CD14-positive monocyte (primary cell): ENCODE measurements at regions not wholly inside any gene's neighbourhood (a gene's known extent, or its start where the extent isn't known, plus 50 kb on each side); places are given as distances from the start of the nearest gene placed in this dataset.

Experiments used
- DNase-seq, 3 donors: peaks; one replicate each; pipeline ENCODE4 v3.0.0-alpha.2; 2011 to 2022
- H2AFZ ChIP-seq: 2 replicates; pipeline ENCODE4 v1.6.0; 2012; ENCODE audit warnings: mild to moderate bottlenecking, low read depth, low read length, inconsistent platforms; ENCODE audit not compliant: insufficient read depth, poor library complexity, severe bottlenecking
- H3K27ac ChIP-seq, 2 donors: 1 replicate in 1 of 2; 2 replicates in 1 of 2; pipeline ENCODE4 v1.5.1; 2012 to 2013; ENCODE audit warnings: low read length in 2 of 2, control low read depth in 1 of 2, inconsistent platforms in 1 of 2, low read depth in 1 of 2, mild to moderate bottlenecking in 1 of 2
- H3K27me3 ChIP-seq, 2 donors: one replicate each; pipeline versions ENCODE4 v1.6.0 to v1.6.1; 2011 to 2013; ENCODE audit warnings: low read length in 2 of 2; ENCODE audit not compliant: control insufficient read depth in 2 of 2, insufficient read depth in 2 of 2
- H3K36me3 ChIP-seq, 2 donors: replicated peaks in 1 of 2; 1 replicate in 1 of 2; 2 replicates in 1 of 2; pipeline versions ENCODE4 v1.5.1 to v1.6.1; 2012 to 2013; ENCODE audit warnings: low read length in 2 of 2, control low read depth in 1 of 2, inconsistent platforms in 1 of 2, mild to moderate bottlenecking in 1 of 2; ENCODE audit not compliant: insufficient read depth in 2 of 2, control insufficient read depth in 1 of 2
- H3K4me1 ChIP-seq, 2 donors: 1 replicate in 1 of 2; 2 replicates in 1 of 2; pipeline versions ENCODE4 v1.5.1 to v1.6.1; 2012 to 2013; ENCODE audit warnings: low read length in 2 of 2, control low read depth in 1 of 2, inconsistent platforms in 1 of 2, mild to moderate bottlenecking in 1 of 2, moderate library complexity in 1 of 2; ENCODE audit not compliant: insufficient read depth in 2 of 2, control insufficient read depth in 1 of 2
- H3K4me2 ChIP-seq: replicated peaks from 2 replicates; pipeline ENCODE3; 2012; ENCODE audit warnings: low read length, moderate library complexity, mild to moderate bottlenecking; ENCODE audit not compliant: poor library complexity, severe bottlenecking; ENCODE audit errors: extremely low read depth
- H3K4me3 ChIP-seq, 3 experiments: fragments of 200-600 bp in 1 of 3; sonication (generic) in 1 of 3; replicated peaks in 1 of 3; 1 replicate in 2 of 3; 2 replicates in 1 of 3; pipeline ENCODE4 v1.5.1; 2011 to 2013; ENCODE audit warnings: low read length in 3 of 3, mild to moderate bottlenecking in 3 of 3, control low read depth in 2 of 3, low read depth in 2 of 3, inconsistent platforms in 1 of 3, moderate library complexity in 1 of 3
- H3K79me2 ChIP-seq: 2 replicates; pipeline ENCODE4 v1.6.0; 2012; ENCODE audit warnings: mild to moderate bottlenecking, control low read depth, inconsistent platforms, low read length, moderate library complexity; ENCODE audit not compliant: insufficient read depth
- H3K9ac ChIP-seq: 2 replicates; pipeline ENCODE4 v1.6.0; 2017; ENCODE audit warnings: low read length, mild to moderate bottlenecking; ENCODE audit not compliant: insufficient read depth, poor library complexity, severe bottlenecking
- H3K9me3 ChIP-seq, 2 donors: replicated peaks in 1 of 2; 1 replicate in 1 of 2; 2 replicates in 1 of 2; pipeline versions ENCODE4 v1.5.1 to v1.6.1; 2012 to 2013; ENCODE audit warnings: low read length in 2 of 2, control low read depth in 1 of 2; ENCODE audit not compliant: control insufficient read depth in 1 of 2, insufficient read depth in 1 of 2
- H4K20me1 ChIP-seq: 2 replicates; pipeline ENCODE4 v1.6.0; 2012; ENCODE audit warnings: mild to moderate bottlenecking, low read length, control low read depth, moderate library complexity; ENCODE audit not compliant: insufficient read depth
- H3K27ac Mint-ChIP-seq, 7 donors: one replicate each; pipeline ENCODE4 v1.8.0; 2020; ENCODE audit warnings: mild to moderate bottlenecking in 7 of 7, mixed read lengths in 7 of 7, moderate library complexity in 6 of 7, inconsistent platforms in 2 of 7
- H3K27me3 Mint-ChIP-seq, 3 donors: one replicate each; pipeline ENCODE4 v1.8.0; 2021 to 2022; ENCODE audit warnings: low read depth in 3 of 3, mild to moderate bottlenecking in 3 of 3, mixed read lengths in 3 of 3, moderate library complexity in 3 of 3, inconsistent platforms in 1 of 3
- H3K36me3 Mint-ChIP-seq, 2 donors: one replicate each; pipeline ENCODE4 v1.8.0; 2020; ENCODE audit warnings: mixed read lengths in 2 of 2, inconsistent platforms in 1 of 2, mild to moderate bottlenecking in 1 of 2
- H3K4me1 Mint-ChIP-seq: one replicate; pipeline ENCODE4 v1.8.0; 2020; ENCODE audit warnings: mild to moderate bottlenecking, mixed read lengths
- H3K4me3 Mint-ChIP-seq, 2 donors: one replicate each; pipeline ENCODE4 v1.8.0; 2020; ENCODE audit warnings: mild to moderate bottlenecking in 2 of 2, mixed read lengths in 2 of 2, moderate library complexity in 1 of 2
- H3K9me3 Mint-ChIP-seq, 7 donors: one replicate each; pipeline ENCODE4 v1.8.0; 2020 to 2022; ENCODE audit warnings: mixed read lengths in 7 of 7, mild to moderate bottlenecking in 6 of 7, moderate library complexity in 6 of 7, inconsistent platforms in 2 of 7
- WGBS: methylation state at CpG from one replicate; pipeline ENCODE4 v1.1.5; 2013; ENCODE audit warnings: missing lambda C conversion rate; ENCODE audit not compliant: insufficient coverage; 5-methylcytosine and 5-hydroxymethylcytosine counted together
- intact Hi-C, 2 donors: fragments of 100-400 bp; cut with micrococcal nuclease; formaldehyde crosslinking; loops; one replicate each; pipeline versions ENCODE4 v1.15.0 to v1.15.1; 2023
- TF ChIP-seq, protein P1 (sequence below): fragments of 200-600 bp; IDR thresholded peaks from one replicate; pipeline ENCODE4 v1.8.0; 2022; ENCODE audit warnings: antibody characterized with exemption, mild to moderate bottlenecking

DNA sequence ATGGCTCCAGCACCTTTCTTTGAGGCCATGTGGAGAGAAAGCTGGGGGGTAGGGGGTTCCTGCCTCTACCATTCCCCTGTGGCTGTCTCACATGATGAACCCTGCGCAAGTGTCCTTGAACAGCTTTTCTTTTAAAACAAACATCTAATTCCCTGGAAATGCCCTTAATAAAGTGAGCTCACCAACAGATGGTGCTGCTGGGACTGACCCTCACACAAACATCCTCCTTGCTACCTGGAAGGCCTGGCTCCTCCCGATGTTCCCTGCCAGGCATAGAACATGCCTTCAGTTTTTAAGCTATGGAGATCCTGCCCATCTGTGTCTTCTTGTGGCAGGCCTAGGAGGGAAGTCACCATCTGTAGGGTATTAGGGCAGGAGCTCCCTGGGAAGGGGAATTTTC lies 60.7 kb upstream of the GATA6 start:
- H3K36me3 Mint-ChIP-seq = no peaks in the 10 kb centered on the region
- no peak overlapping the region for H3K9ac ChIP-seq
- no peak overlapping the region for H3K27ac ChIP-seq
- no peak overlapping the region for H3K27ac Mint-ChIP-seq
- peaks cover 0 to 4% (median 0%) of the 10 kb centered on the region in 7 donors for H3K9me3 Mint-ChIP-seq
- intact Hi-C loops = no loop called here
- no peaks in the 10 kb centered on the region for H3K27me3 ChIP-seq
- TF ChIP-seq, protein P1, sequence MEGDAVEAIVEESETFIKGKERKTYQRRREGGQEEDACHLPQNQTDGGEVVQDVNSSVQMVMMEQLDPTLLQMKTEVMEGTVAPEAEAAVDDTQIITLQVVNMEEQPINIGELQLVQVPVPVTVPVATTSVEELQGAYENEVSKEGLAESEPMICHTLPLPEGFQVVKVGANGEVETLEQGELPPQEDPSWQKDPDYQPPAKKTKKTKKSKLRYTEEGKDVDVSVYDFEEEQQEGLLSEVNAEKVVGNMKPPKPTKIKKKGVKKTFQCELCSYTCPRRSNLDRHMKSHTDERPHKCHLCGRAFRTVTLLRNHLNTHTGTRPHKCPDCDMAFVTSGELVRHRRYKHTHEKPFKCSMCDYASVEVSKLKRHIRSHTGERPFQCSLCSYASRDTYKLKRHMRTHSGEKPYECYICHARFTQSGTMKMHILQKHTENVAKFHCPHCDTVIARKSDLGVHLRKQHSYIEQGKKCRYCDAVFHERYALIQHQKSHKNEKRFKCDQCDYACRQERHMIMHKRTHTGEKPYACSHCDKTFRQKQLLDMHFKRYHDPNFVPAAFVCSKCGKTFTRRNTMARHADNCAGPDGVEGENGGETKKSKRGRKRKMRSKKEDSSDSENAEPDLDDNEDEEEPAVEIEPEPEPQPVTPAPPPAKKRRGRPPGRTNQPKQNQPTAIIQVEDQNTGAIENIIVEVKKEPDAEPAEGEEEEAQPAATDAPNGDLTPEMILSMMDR = no peak
- no peak overlapping the region for H2AFZ ChIP-seq
- DNase-seq = no peak
- no peaks in the 10 kb centered on the region for H3K36me3 ChIP-seq
- WGBS = 90% methylated on average over 2 of the region's 2 CpGs
- peaks cover 0 to 3% (median 2%) of the 10 kb centered on the region in 3 donors for H3K27me3 Mint-ChIP-seq
- H4K20me1 ChIP-seq = no peaks in the 10 kb centered on the region
- H3K4me3 ChIP-seq = no peak overlapping the region
- no peaks in the 10 kb centered on the region for H3K9me3 ChIP-seq
- H3K4me1 ChIP-seq = no peaks in the 10 kb centered on the region
- H3K4me2 ChIP-seq = no peak overlapping the region
- no peaks in the 10 kb centered on the region for H3K79me2 ChIP-seq
- no peak overlapping the region for H3K4me3 Mint-ChIP-seq
- no peaks in the 10 kb centered on the region for H3K4me1 Mint-ChIP-seq

- DNase-seq = no peak
- H3K4me1 ChIP-seq = no peaks in the 10 kb centered on the region
- Mint-ChIP-seq H3K27ac (no peak overlapping the region), H3K27me3 (peaks cover 2 to 4% (median 3%) of the 10 kb centered on the region in 3 donors), H3K4me3 (no peak overlapping the region), H3K36me3 (no peaks in the 10 kb centered on the region), H3K9me3 (peaks cover 0 to 2% (median 0%) of the 10 kb centered on the region in 7 donors), H3K4me1 (no peaks in the 10 kb centered on the region)
- H3K27ac ChIP-seq = no peak overlapping the region
- H3K4me2 ChIP-seq = no peak overlapping the region
- no peaks in the 10 kb centered on the region for H3K27me3 ChIP-seq
- TF ChIP-seq, protein P1 = no peak
- H3K36me3 ChIP-seq = no peaks in the 10 kb centered on the region
- 72% methylated on average over 4 of the region's 4 CpGs for WGBS
- H3K4me3 ChIP-seq = no peak overlapping the region
- H2AFZ ChIP-seq = no peak overlapping the region
- no peak overlapping the region for H3K9ac ChIP-seq
- no peaks in the 10 kb centered on the region for H3K79me2 ChIP-seq
- H3K9me3 ChIP-seq = no peaks in the 10 kb centered on the region
- intact Hi-C loops = no loop called here
- no peaks in the 10 kb centered on the region for H4K20me1 ChIP-seq
These were observed 59.9 kb upstream of the GATA6 start for GRCh38 chr18:22109535-22109934.
